Astrocyte of the spinal cord (primary cell): ENCODE measurements at regions not wholly inside any gene's neighbourhood (a gene's known extent, or its start where the extent isn't known, plus 50 kb on each side); places are given as distances from the start of the nearest gene placed in this dataset.

Experiments
- DNase-seq: peaks from one replicate; pipeline ENCODE4 v3.0.0; 2011; ENCODE audit warnings: low read depth, low spot score
- H3K4me3 ChIP-seq: 2 replicates; pipeline ENCODE4 v1.5.1; 2011; ENCODE audit warnings: low read depth, mild to moderate bottlenecking, low read length, moderate library complexity
- in situ Hi-C: cut with HindIII; loops from 2 replicates; pipeline ENCODE4 v1.10.0; 2017; ENCODE audit warnings: low sequenced_read_pairs
- TF ChIP-seq, protein P1 (sequence below): IDR thresholded peaks from 2 replicates; pipeline ENCODE4 v1.5.1; 2012; ENCODE audit warnings: low read depth, mild to moderate bottlenecking, low read length, inconsistent platforms

- TF ChIP-seq, protein P1, sequence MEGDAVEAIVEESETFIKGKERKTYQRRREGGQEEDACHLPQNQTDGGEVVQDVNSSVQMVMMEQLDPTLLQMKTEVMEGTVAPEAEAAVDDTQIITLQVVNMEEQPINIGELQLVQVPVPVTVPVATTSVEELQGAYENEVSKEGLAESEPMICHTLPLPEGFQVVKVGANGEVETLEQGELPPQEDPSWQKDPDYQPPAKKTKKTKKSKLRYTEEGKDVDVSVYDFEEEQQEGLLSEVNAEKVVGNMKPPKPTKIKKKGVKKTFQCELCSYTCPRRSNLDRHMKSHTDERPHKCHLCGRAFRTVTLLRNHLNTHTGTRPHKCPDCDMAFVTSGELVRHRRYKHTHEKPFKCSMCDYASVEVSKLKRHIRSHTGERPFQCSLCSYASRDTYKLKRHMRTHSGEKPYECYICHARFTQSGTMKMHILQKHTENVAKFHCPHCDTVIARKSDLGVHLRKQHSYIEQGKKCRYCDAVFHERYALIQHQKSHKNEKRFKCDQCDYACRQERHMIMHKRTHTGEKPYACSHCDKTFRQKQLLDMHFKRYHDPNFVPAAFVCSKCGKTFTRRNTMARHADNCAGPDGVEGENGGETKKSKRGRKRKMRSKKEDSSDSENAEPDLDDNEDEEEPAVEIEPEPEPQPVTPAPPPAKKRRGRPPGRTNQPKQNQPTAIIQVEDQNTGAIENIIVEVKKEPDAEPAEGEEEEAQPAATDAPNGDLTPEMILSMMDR = no peak
- in situ Hi-C loops = no loop called here
- no peak overlapping the region for H3K4me3 ChIP-seq
- no peak for DNase-seq
Observed at GRCh38 chr15:81915990-81916389, 129.8 kb downstream of the MEX3B start.

DNA sequence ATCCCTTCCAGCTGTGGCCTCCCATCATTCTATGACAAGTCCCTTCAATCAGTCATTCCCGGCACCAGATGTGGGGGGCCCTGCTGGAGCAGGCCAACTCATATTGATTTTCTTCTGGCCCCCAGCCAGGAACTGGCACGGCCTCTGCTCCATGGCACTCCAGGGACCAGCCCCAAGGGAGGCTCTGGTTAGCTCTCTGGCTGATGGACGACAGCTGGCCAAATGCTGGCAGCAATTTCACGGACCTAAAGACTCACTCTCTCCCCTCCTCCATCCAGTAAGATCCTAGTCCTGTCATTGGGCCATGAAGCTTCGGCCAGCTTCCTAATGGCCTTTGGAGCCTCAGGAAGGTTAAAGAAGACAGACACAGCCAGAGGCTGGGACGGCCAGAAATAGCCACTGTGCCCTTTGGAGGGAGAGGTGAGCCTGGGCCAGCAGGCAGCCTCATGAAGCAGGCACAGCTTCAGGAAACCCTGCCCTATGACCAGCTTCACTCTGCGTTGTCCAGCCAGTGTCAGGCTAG, 131.0 kb downstream of the MEX3B start:
- no peak for DNase-seq
- no peak overlapping the region for H3K4me3 ChIP-seq
- TF ChIP-seq, protein P1 = no peak
- in situ Hi-C loops = no loop called here

GRCh38 chr15:81914333-81914732, 131.5 kb downstream of the MEX3B start:
- TF ChIP-seq, protein P1 = no peak
- no peak for DNase-seq
- in situ Hi-C loops = no loop called here

GRCh38 chr15:81911022-81911971, 134.5 kb downstream of the MEX3B start:
- H3K4me3 ChIP-seq = no peak overlapping the region
- peak; percentile 2 for DNase-seq
- TF ChIP-seq, protein P1 = no peak
- in situ Hi-C loops = no loop called here

More at GRCh38 chr15:81914333-81914732, 131.5 kb downstream of the MEX3B start:
- H3K4me3 ChIP-seq = no peak overlapping the region

DNA sequence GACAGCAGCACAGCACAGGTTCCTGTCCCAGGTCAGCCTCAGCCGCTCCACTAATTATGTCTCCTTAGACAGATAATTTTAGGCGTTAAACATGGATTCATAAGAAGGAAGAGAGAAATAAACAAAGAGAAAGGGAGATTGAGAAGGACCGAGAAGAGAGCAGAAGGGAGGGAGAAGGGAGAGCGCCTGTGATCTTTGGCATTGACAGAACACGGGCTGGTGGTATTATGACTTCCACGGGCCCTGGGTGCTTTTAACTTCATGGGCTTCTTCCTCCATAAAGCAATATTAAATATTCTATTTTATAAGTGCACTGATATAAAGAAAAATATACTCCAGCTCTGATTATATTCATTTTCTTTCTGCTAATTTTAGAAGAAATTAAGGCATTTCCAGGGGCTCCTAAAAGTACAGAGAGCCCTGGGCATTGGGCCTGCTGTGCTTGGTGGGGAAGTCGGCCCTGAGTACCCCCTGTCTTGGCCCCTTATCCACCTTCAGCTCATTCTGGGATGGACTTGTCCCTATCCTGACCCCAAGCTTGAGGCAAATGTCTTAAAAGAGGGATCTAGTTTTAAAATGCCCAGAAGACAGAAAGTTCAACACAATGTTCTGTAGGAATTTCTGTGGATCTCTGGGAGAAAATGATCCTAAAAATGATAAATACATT, 135.3 kb downstream of the MEX3B start:
- H3K4me3 ChIP-seq = no peak overlapping the region
- in situ Hi-C loops = no loop called here
- TF ChIP-seq, protein P1 = no peak
- no peak for DNase-seq

GRCh38 chr15:81909011-81909358, 136.8 kb downstream of the MEX3B start:
- TF ChIP-seq, protein P1 = no peak
- in situ Hi-C loops = no loop called here
- no peak for DNase-seq
- H3K4me3 ChIP-seq = no peak overlapping the region
